Activated CD4-positive, alpha-beta T cell treated with anti-CD3 and anti-CD28 coated beads, Interleukin-2, amount 50 U/mL, for 16 hours (primary cell): ENCODE measurements at regions not wholly inside any gene's neighbourhood (a gene's known extent, or its start where the extent isn't known, plus 50 kb on each side); places are given as distances from the start of the nearest gene placed in this dataset.
A peak's percentile ranks its signal among the peaks of the same experiment; 100 is the strongest.
"Not testable (repeated sequence)": the region's sequence is repeated elsewhere in the genome, so short reads cannot be mapped to it uniquely, and the experiment has no call there.

Source experiments
- DNase-seq: peaks from one replicate; pipeline ENCODE4 v3.0.0-alpha.2; 2020

GRCh38 chr2:87439617-87440204 lies 308.2 kb upstream of the PLGLB2 start:
- not testable (repeated sequence) for DNase-seq

- DNase-seq = not testable (repeated sequence)
Observed at GRCh38 chr2:87440650-87441049, 307.2 kb upstream of the PLGLB2 start.

- peak; percentile 72 for DNase-seq
Observed at GRCh38 chr2:87441375-87441774, 306.5 kb upstream of the PLGLB2 start.

- DNase-seq = peak; percentile 74
Observed at GRCh38 chr2:87442983-87443577, 304.8 kb upstream of the PLGLB2 start.

- DNase-seq = not testable (repeated sequence)
Observed at GRCh38 chr2:87444951-87445350, 302.9 kb upstream of the PLGLB2 start.

GRCh38 chr2:87445613-87446312 lies 302.1 kb upstream of the PLGLB2 start:
- DNase-seq = not testable (repeated sequence)

- DNase-seq = not testable (repeated sequence)
Observed at GRCh38 chr2:87446313-87446696, 301.6 kb upstream of the PLGLB2 start.

- not testable (repeated sequence) for DNase-seq
Observed at GRCh38 chr2:87449462-87449980, 298.4 kb upstream of the PLGLB2 start.

- DNase-seq = not testable (repeated sequence)
Observed at GRCh38 chr2:87452193-87452592, 295.7 kb upstream of the PLGLB2 start.

GRCh38 chr2:87452861-87453260 lies 295.0 kb upstream of the PLGLB2 start:
- DNase-seq = not testable (repeated sequence)

GRCh38 chr2:87453965-87454364 lies 293.9 kb upstream of the PLGLB2 start:
- DNase-seq = not testable (repeated sequence)

- not testable (repeated sequence) for DNase-seq
Observed at GRCh38 chr2:87454421-87454820, 293.5 kb upstream of the PLGLB2 start.

GRCh38 chr2:87455209-87455853 lies 292.6 kb upstream of the PLGLB2 start:
- DNase-seq = not testable (repeated sequence)

GRCh38 chr2:87455854-87456249 lies 292.0 kb upstream of the PLGLB2 start:
- DNase-seq = peak; percentile 56

GRCh38 chr2:87456477-87457128 lies 291.3 kb upstream of the PLGLB2 start:
- DNase-seq = not testable (repeated sequence)

GRCh38 chr2:87457129-87457499 lies 290.8 kb upstream of the PLGLB2 start:
- DNase-seq = not testable (repeated sequence)

GRCh38 chr2:87458938-87459337 lies 288.9 kb upstream of the PLGLB2 start:
- not testable (repeated sequence) for DNase-seq

- not testable (repeated sequence) for DNase-seq
Observed at GRCh38 chr2:87460104-87460503, 287.8 kb upstream of the PLGLB2 start.

- DNase-seq = not testable (repeated sequence)
Observed at GRCh38 chr2:87460662-87461061, 287.2 kb upstream of the PLGLB2 start.

- not testable (repeated sequence) for DNase-seq
Observed at GRCh38 chr2:87461671-87462070, 286.2 kb upstream of the PLGLB2 start.

GRCh38 chr2:87464219-87464618 lies 283.7 kb upstream of the PLGLB2 start:
- not testable (repeated sequence) for DNase-seq

GRCh38 chr2:87465730-87466129 lies 282.2 kb upstream of the PLGLB2 start:
- DNase-seq = not testable (repeated sequence)
